ENCODE measurements at regions not wholly inside any gene's neighbourhood (a gene's known extent, or its start where the extent isn't known, plus 50 kb on each side); places are given as distances from the start of the nearest gene placed in this dataset.

- H3K27ac ChIP-seq, result no peak overlapping the region
- no peaks in the 10 kb centered on the region for H3K36me3 Mint-ChIP-seq
- no peak for DNase-seq (ENCODE audit: low spot score)
- H3K4me2 ChIP-seq, result no peak overlapping the region
- no peak overlapping the region for H3K9ac ChIP-seq
- H3K27ac Mint-ChIP-seq, result no peak overlapping the region
- peaks cover 17% of the 10 kb centered on the region for H3K4me1 Mint-ChIP-seq
- H4K20me1 ChIP-seq (ENCODE audit: low read depth), result no peaks in the 10 kb centered on the region
- no peaks in the 10 kb centered on the region for H3F3A ChIP-seq (ENCODE audit: low read depth)
- no peak overlapping the region for H3K4me3 ChIP-seq
- H3K27me3 Mint-ChIP-seq (ENCODE audit: insufficient read depth, low read depth), result peaks cover 2% of the 10 kb centered on the region
- H2AFZ ChIP-seq (replicated peaks), result no peak overlapping the region
- no peaks in the 10 kb centered on the region for H3K36me3 ChIP-seq
- no peak for TF ChIP-seq EZH2 (IDR thresholded peaks at IDR 0.05)
- TF ChIP-seq EZH2phosphoT487 (IDR thresholded peaks at IDR 0.05), result no peak
- no peak for TF ChIP-seq CTCF (IDR thresholded peaks at IDR 0.05)
- no peaks in the 10 kb centered on the region for H3K9me3 Mint-ChIP-seq
- no peaks in the 10 kb centered on the region for H3K27me3 ChIP-seq
- H3K79me2 ChIP-seq (ENCODE audit: low read depth), result no peaks in the 10 kb centered on the region
- H3K4me1 ChIP-seq, result peaks cover 5% of the 10 kb centered on the region
- H3K9me3 ChIP-seq (ENCODE audit: low read depth), result no peaks in the 10 kb centered on the region
- H3K4me3 Mint-ChIP-seq, result no peak overlapping the region
Measured at GRCh38 chr10:128855618-128856428, 611.2 kb upstream of the MGMT start.

GRCh38 chr10:128859738-128860386 lies 607.2 kb upstream of the MGMT start:
- Histone ChIP-seq H3K4me3 (no peak overlapping the region), H3K4me1 (peaks cover 2% of the 10 kb centered on the region), H3K27me3 (no peaks in the 10 kb centered on the region), H3K4me2 (no peak overlapping the region), H3K79me2 (ENCODE audit: low read depth) (no peaks in the 10 kb centered on the region), H2AFZ (replicated peaks) (no peak overlapping the region), H3K9me3 (ENCODE audit: low read depth) (no peaks in the 10 kb centered on the region), H3F3A (ENCODE audit: low read depth) (no peaks in the 10 kb centered on the region), H4K20me1 (ENCODE audit: low read depth) (no peaks in the 10 kb centered on the region), H3K27ac (no peak overlapping the region), H3K9ac (no peak overlapping the region), H3K36me3 (no peaks in the 10 kb centered on the region)
- peak; percentile 56 for DNase-seq (ENCODE audit: low spot score)
- H3K27me3 Mint-ChIP-seq (ENCODE audit: insufficient read depth, low read depth), result peaks cover 4% of the 10 kb centered on the region
- H3K9me3 Mint-ChIP-seq, result peaks cover 2% of the 10 kb centered on the region
- TF ChIP-seq CTCF (IDR thresholded peaks at IDR 0.05) (peak; percentile 73), EZH2 (IDR thresholded peaks at IDR 0.05) (no peak), EZH2phosphoT487 (IDR thresholded peaks at IDR 0.05) (no peak)
- no peaks in the 10 kb centered on the region for H3K36me3 Mint-ChIP-seq
- H3K27ac Mint-ChIP-seq, result no peak overlapping the region
- peaks cover 6% of the 10 kb centered on the region for H3K4me1 Mint-ChIP-seq
- no peak overlapping the region for H3K4me3 Mint-ChIP-seq

- Histone ChIP-seq H3K9ac (no peak overlapping the region), H3K4me2 (no peak overlapping the region), H3K79me2 (ENCODE audit: low read depth) (no peaks in the 10 kb centered on the region), H2AFZ (replicated peaks) (no peak overlapping the region), H3K4me3 (no peak overlapping the region), H3F3A (ENCODE audit: low read depth) (no peaks in the 10 kb centered on the region), H3K27ac (no peak overlapping the region), H3K27me3 (no peaks in the 10 kb centered on the region), H4K20me1 (ENCODE audit: low read depth) (no peaks in the 10 kb centered on the region), H3K9me3 (ENCODE audit: low read depth) (no peaks in the 10 kb centered on the region), H3K36me3 (no peaks in the 10 kb centered on the region), H3K4me1 (no peaks in the 10 kb centered on the region)
- H3K4me1 Mint-ChIP-seq, result peaks cover 3% of the 10 kb centered on the region
- H3K27ac Mint-ChIP-seq, result no peak overlapping the region
- TF ChIP-seq EZH2phosphoT487 (IDR thresholded peaks at IDR 0.05), result no peak
- TF ChIP-seq CTCF (IDR thresholded peaks at IDR 0.05), result no peak
- TF ChIP-seq EZH2 (IDR thresholded peaks at IDR 0.05), result no peak
- peaks cover 4% of the 10 kb centered on the region for H3K27me3 Mint-ChIP-seq (ENCODE audit: insufficient read depth, low read depth)
- no peak for DNase-seq (ENCODE audit: low spot score)
- H3K9me3 Mint-ChIP-seq, result peaks cover 2% of the 10 kb centered on the region
- H3K36me3 Mint-ChIP-seq, result no peaks in the 10 kb centered on the region
- H3K4me3 Mint-ChIP-seq, result no peak overlapping the region
Measured at GRCh38 chr10:128860574-128860973, 606.5 kb upstream of the MGMT start.
